GDM1 (cell line): ENCODE measurements at regions not wholly inside any gene's neighbourhood (a gene's known extent, or its start where the extent isn't known, plus 50 kb on each side); places are given as distances from the start of the nearest gene placed in this dataset.

Source experiments
- DNase-seq: peaks from one replicate; lab custom pipeline; 2025; lab: John Stamatoyannopoulos, UW

DNA sequence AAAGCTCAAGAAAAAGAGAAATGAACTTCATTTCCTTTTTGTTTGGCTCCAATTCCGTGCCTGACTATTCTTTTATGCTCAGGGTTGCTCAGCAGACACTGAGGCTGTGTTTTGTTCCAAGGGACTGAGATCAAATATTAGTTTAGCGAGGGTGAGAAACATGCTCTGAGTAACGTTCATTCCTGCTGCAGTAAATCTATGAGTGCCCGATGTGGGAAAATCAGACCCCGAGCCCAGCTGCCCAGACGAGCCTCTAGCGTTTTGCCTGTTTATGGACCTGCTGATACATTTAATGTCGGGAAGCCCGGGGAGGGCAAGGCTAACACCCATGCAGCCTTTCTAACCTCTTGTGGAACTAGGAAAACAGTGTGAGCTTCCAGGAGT, 119.2 kb downstream of the VAPA start:
- DNase-seq: no peak

DNA sequence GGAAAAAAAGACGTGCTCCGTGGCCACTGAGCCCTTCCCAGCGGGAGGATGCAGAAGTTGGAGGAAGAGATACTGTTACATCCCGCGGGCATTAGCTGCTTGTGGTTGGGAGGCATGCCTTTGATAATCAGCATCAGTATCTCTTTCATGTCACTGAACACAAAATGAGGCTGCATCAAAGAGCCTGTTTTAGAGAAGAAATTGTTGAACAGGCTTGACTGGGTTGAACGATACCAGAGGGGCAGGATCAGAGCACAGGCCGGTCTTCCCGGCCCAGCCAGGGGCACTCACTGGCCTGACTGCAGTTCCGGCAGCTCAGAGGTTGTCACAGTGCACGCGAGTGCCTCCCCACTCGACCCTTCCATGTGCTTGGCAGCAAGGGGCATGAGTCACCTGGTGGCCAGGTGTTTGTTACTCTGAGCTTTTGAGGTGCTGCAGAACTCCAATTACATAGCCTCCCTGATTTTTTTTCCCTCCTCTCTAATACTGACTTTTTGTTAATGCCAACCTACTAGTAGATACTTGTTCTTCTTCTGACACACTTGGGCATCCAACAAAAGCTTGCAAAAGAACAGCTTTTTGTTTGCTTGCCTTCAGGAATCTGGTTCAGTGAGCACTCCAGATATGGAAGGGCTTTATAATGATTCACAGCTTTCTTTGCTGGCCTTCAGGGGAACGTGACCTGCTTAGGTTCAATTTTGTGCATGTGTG, 121.6 kb downstream of the VAPA start:
- no peak for DNase-seq

DNA sequence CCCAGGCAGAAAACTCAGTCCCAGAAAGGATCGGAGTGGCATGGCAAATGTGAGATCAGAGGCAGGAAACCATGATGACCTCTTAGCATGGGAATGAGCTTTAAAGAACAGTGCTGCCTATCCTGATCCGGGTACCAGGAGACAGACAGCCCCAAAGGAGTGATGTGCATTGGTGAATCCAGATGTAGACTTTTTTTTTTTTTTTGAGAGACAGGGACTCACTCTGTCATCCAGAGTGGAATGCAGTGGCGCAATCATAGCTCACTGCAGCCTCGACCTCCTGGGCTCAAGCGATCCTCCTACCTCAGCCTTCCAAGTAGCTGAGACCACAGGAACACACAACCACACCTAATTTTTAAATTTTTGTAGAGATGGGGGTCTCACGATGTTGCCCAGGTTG, 122.7 kb downstream of the VAPA start:
- no peak for DNase-seq

DNA sequence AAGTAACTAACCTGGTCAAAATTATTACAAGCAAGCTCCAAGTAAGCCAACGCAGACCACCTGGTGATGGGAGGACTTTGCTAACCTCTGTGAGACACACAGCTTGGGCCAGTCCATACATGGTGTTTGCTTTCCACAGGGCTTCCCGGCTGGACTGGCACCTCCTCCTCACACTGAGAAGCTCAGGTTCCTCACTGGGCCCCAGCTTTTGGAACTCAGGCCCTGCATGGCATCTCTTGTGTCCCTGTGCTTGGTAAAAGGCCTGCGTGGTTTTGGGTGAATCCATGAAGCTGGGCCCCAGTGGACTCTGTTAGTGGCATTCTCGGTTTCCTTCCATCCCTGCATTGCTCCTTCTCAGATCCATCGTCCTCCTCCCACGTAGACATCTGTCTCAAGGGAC, 123.4 kb downstream of the VAPA start:
- no peak for DNase-seq

DNA sequence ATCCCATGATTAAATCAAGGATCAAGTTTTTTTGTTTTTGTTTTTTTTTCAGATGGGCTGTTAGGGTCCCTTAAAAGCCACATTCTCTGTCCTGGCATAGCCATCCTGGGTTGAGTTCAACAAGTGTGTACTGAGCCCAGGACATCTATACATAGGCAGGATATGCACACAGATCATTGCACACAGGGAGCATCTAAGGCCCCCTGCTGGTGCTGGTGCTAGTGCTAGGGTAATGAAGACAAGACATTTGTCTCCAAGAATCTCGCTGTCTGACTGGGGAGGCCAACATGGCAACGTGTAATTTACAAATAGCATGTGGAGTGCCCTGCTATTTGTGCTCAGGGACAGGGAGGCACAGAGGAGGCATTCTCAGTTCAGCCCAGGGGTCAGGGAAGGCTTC, 124.5 kb downstream of the VAPA start:
- no peak for DNase-seq

GRCh38 chr18:10040287-10041011, 126.6 kb downstream of the VAPA start:
- DNase-seq: no peak

- no peak for DNase-seq
Measured at GRCh38 chr18:10041180-10041579, 127.4 kb downstream of the VAPA start.

- no peak for DNase-seq
Measured at GRCh38 chr18:10042492-10042891, 128.7 kb downstream of the VAPA start.

DNA sequence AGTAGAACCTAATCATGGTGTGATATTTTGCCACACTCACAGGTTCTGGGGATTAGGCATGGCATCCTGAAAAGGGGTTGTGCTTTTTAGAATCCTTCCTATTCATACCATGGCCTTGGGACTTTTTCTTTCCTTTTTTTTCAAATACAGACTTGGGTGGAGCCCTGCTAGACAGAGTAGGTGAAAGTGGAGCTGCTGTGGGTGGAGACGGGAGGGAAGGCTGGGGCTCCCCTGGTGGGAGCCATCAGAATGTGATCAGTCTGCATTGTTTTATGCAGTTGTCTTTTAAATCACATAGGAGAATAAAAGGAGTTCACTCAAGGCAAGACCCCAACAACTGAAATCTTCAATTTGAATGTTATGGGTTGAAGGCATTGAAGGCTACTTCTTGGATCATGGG, 130.2 kb downstream of the VAPA start:
- DNase-seq: no peak

GRCh38 chr18:10045296-10045891, 131.6 kb downstream of the VAPA start:
- no peak for DNase-seq

DNA sequence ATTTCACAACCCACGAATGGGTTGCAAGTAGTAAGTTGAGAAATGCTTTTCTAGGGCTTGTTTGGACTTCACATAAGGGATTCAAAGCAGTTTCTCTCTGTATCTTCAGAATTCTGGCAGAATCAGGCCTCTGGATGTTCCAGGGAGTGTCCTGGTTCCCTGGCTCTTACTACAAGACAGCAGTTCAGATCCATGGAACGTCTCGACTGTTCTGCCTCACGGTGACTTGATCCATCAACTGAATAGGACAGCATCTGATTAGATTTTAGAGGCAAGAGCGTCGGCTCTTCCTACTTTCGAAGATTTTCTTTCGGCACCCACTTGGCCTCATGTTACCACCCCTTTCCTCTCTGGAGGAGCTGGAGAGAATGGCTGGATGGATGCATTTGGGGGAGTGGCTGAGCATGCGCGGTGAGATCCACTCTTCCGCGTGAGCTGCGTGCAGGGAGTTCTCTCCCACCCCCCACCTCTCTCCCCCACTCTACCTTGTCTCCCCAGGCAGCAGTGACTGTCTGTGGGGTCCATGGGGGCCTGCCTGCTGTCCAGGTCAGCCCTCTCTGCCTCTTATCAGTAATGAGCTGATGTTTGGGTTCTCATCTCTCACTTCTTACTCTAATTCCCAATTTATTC, 132.5 kb downstream of the VAPA start:
- DNase-seq: no peak

- DNase-seq: no peak
Measured at GRCh38 chr18:10047237-10047636, 133.4 kb downstream of the VAPA start.

- DNase-seq: no peak
Measured at GRCh38 chr18:10049747-10050146, 135.9 kb downstream of the VAPA start.

GRCh38 chr18:10050956-10051355, 137.1 kb downstream of the VAPA start:
- DNase-seq: no peak

- DNase-seq: no peak
Measured at GRCh38 chr18:10051877-10052631, 138.2 kb downstream of the VAPA start.

GRCh38 chr18:10052871-10053270, 139.1 kb downstream of the VAPA start:
- no peak for DNase-seq

- no peak for DNase-seq
Measured at GRCh38 chr18:10053861-10054260, 140.0 kb downstream of the VAPA start.

DNA sequence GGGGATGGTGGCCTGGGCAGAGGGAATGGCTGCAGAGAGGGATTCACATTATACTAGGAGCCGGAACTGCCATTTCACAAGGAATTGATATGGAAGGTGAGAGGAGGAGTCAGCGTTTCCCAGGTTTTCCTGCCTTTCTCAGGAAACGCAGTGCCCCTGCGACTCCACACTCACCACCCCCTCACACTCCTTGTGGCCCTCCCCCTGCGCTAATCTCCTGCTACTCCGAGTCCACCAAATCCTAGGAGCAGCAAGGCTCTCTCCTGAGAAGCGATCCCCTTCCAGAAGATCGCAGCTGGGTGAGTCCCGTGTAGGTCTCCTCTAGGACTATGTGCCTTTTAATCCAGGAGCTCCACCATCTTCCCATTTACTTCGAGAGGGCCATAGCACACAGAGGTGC, 140.6 kb downstream of the VAPA start:
- DNase-seq: no peak

DNA sequence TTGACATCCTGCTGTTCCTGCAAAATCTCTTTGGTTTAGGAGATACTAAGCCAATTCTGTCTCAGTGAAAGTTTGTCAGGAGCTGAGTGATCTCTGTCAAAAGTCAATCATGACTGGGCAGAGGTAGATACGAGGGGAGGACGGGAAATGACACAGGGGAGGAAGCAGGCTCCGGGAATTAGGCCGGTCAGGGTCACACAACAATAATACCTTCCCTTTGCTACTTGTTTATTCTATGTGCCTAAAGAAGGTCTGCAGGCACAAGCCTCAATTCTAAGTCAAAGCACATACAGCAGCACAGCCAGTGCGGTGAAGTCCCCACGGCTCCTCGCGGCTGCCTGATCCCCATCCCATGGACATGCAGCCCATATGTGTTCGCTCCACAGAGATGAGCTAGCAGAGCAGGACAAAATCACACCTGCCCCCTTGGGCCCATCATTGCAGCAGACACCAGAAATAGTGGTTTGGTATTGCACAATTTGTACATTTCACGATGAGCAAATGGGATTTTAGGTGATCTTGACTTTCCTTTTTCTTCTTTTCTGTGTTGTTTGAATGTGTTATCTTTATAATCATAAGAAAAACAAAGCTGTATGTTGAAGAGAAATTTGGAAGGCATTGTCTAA, 141.4 kb downstream of the VAPA start:
- DNase-seq: no peak

GRCh38 chr18:10056506-10056905, 142.7 kb downstream of the VAPA start:
- no peak for DNase-seq

GRCh38 chr18:10057401-10057893, 143.6 kb downstream of the VAPA start:
- no peak for DNase-seq
